WERI-Rb-1 (cell line): ENCODE measurements at regions not wholly inside any gene's neighbourhood (a gene's known extent, or its start where the extent isn't known, plus 50 kb on each side); places are given as distances from the start of the nearest gene placed in this dataset.

ENCODE experiments used
- DNase-seq: peaks from one replicate; pipeline ENCODE4 v3.0.0-alpha.2; 2020
- H3K27ac ChIP-seq: fragments of 250-450 bp; sonication (Bioruptor Pico); 2 replicates; pipeline ENCODE4 v1.5.1; 2020; ENCODE audit warnings: mild to moderate bottlenecking, moderate library complexity
- H3K27me3 ChIP-seq: fragments of 250-450 bp; sonication (Bioruptor Pico); 2 replicates; pipeline ENCODE4 v1.5.1; 2021; ENCODE audit warnings: mild to moderate bottlenecking, low read depth, moderate library complexity; ENCODE audit not compliant: insufficient read depth, severe bottlenecking
- H3K36me3 ChIP-seq: fragments of 250-450 bp; sonication (Bioruptor Pico); 2 replicates; pipeline ENCODE4 v1.5.1; 2020; ENCODE audit warnings: mild to moderate bottlenecking, moderate library complexity
- H3K4me3 ChIP-seq: 2 replicates; pipeline ENCODE4 v1.5.1; 2011; ENCODE audit warnings: low read depth, mild to moderate bottlenecking, control low read depth, low read length
- H3K9me3 ChIP-seq: fragments of 250-450 bp; sonication (Bioruptor Pico); 2 replicates; pipeline ENCODE4 v1.5.1; 2021; ENCODE audit warnings: mild to moderate bottlenecking, moderate library complexity; ENCODE audit not compliant: severe bottlenecking
- CTCF ChIP-seq: IDR thresholded peaks from 2 replicates; pipeline ENCODE4 v1.5.1; 2011; ENCODE audit warnings: low read depth, mild to moderate bottlenecking, control low read depth, inconsistent platforms, low read length

- no peaks in the 10 kb centered on the region for H3K27me3 ChIP-seq
- H3K4me3 ChIP-seq, result no peak overlapping the region
- no peak overlapping the region for H3K27ac ChIP-seq
- H3K9me3 ChIP-seq, result no peaks in the 10 kb centered on the region
- TF ChIP-seq CTCF, result no peak
- no peak for DNase-seq
- H3K36me3 ChIP-seq, result no peaks in the 10 kb centered on the region
These were observed 539.7 kb downstream of the PLXDC2 start for GRCh38 chr10:20355915-20356314.

DNA sequence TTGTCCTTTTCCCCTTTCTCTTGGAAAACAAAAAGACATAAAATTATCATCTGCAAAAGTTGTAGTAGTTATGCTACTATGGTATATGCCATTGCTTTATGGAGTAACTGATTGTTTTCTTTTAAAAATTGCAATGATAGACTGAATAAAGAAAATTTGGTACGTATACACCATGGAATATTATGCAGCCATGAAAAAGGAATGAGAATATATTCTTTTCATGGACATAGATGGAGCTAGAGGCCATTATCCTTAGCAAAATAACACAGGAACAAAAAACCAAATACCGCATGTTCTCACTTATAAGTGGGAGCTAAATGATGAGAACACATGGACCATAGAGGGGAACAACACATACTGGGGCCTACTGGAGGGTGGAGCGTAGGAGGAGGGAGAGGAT, 538.8 kb downstream of the PLXDC2 start:
- H3K27ac ChIP-seq, result no peak overlapping the region
- no peaks in the 10 kb centered on the region for H3K36me3 ChIP-seq
- DNase-seq, result no peak
- H3K4me3 ChIP-seq, result no peak overlapping the region
- TF ChIP-seq CTCF, result no peak
- H3K9me3 ChIP-seq, result no peaks in the 10 kb centered on the region
- no peaks in the 10 kb centered on the region for H3K27me3 ChIP-seq

DNA sequence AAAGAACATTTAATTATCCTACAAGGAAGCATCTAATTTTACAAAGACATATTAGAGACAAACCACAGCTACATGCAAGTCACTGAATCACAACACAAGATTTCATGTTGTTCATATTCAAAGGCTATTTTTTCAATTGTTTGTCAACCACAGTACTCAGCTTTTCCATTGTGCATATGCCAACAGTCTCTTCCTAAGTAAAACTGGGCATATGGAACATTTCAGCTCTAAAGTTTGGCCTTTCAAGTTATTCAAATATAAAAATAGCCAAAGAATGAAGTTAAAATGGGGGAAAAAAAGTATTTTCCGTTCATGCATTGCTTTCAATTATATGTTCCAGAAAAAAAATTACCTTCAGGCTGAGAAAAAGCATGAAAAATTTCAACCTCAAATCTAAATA, 537.9 kb downstream of the PLXDC2 start:
- DNase-seq, result no peak
- no peaks in the 10 kb centered on the region for H3K27me3 ChIP-seq
- H3K9me3 ChIP-seq, result no peaks in the 10 kb centered on the region
- H3K4me3 ChIP-seq, result no peak overlapping the region
- H3K36me3 ChIP-seq, result no peaks in the 10 kb centered on the region
- no peak overlapping the region for H3K27ac ChIP-seq
- TF ChIP-seq CTCF, result no peak

DNA sequence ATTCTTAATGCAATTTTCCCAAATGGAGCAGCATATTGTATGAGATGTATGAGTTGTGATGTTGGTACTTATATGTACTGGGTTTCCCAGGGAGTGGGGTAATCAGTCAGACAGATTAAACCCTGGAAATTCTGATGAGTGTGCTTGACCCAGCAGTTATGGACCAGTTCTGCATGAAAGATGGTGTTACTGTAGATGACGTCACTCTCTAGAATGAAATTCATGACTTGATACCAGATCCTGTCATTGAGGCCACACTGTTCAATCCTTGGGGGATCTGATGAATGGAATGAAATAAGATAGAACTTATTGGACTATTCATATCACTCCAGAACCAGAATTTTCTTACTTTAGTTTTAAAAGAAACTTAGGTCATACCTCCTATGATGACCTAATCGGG, 534.3 kb downstream of the PLXDC2 start:
- no peak for DNase-seq
- Histone ChIP-seq H3K4me3 (no peak overlapping the region), H3K9me3 (no peaks in the 10 kb centered on the region), H3K27ac (no peak overlapping the region), H3K36me3 (no peaks in the 10 kb centered on the region), H3K27me3 (no peaks in the 10 kb centered on the region)
- no peak for TF ChIP-seq CTCF

- Histone ChIP-seq H3K9me3 (no peaks in the 10 kb centered on the region), H3K36me3 (no peaks in the 10 kb centered on the region), H3K4me3 (no peak overlapping the region), H3K27me3 (no peaks in the 10 kb centered on the region), H3K27ac (no peak overlapping the region)
- TF ChIP-seq CTCF, result no peak
- no peak for DNase-seq
These were observed 526.8 kb downstream of the PLXDC2 start for GRCh38 chr10:20343036-20343435.
